OCI-LY1 (cell line): ENCODE measurements at regions not wholly inside any gene's neighbourhood (a gene's known extent, or its start where the extent isn't known, plus 50 kb on each side); places are given as distances from the start of the nearest gene placed in this dataset.

Experiments
- CTCF ChIP-seq: fragments of 200-600 bp; sonication (generic), shearing (Covaris generic); IDR thresholded peaks from 2 replicates; pipeline ENCODE4 v1.5.1; 2017; ENCODE audit warnings: mild to moderate bottlenecking, antibody characterized with exemption, low read length, moderate library complexity, mixed read lengths
- EZH2 ChIP-seq: fragments of 200-600 bp; sonication (generic), shearing (Covaris generic); IDR thresholded peaks from 2 replicates; pipeline ENCODE4 v1.8.0; 2017; ENCODE audit warnings: borderline replicate concordance, mixed run types, mild to moderate bottlenecking, antibody characterized with exemption, low read length, moderate library complexity, mixed read lengths

- TF ChIP-seq CTCF = no peak
- TF ChIP-seq EZH2 = no peak
Observed at GRCh38 chr22:47757741-47758140, 995.3 kb downstream of the TBC1D22A start.
